SK-N-SH (cell line): ENCODE measurements at regions not wholly inside any gene's neighbourhood (a gene's known extent, or its start where the extent isn't known, plus 50 kb on each side); places are given as distances from the start of the nearest gene placed in this dataset.

Experiments
- CTCF ChIA-PET: fragments of 300-600, 350-600 bp; formaldehyde crosslinking; extraction: SDS; loops from one replicate; lab custom pipeline; 2021; lab: Yijun Ruan, JAX
- POLR2A ChIA-PET: fragments of 350-600 bp; sonication (Branson Sonifier 250); formaldehyde crosslinking; extraction: SDS; loops from one replicate; lab custom pipeline; 2020; ENCODE audit warnings: antibody characterized with exemption, inconsistent platforms; lab: Yijun Ruan, JAX
- DNase-seq: peaks from one replicate; pipeline ENCODE4 v3.0.0; 2012
- H2AFZ ChIP-seq: fragments of 200-600 bp; sonication (generic); 2 replicates; pipeline ENCODE4 v1.8.1; 2016; ENCODE audit warnings: antibody characterized with exemption, mild to moderate bottlenecking, low read depth
- H3F3A ChIP-seq: fragments of 200-600 bp; sonication (generic); replicated peaks from 2 replicates; pipeline ENCODE3; 2016; ENCODE audit warnings: antibody characterized with exemption, mild to moderate bottlenecking; ENCODE audit not compliant: insufficient read depth
- H3K27ac ChIP-seq, 2 experiments: fragments of 200-500 bp in 1 of 2; fragments of 200-600 bp in 1 of 2; sonication (Bioruptor generic) in 1 of 2; sonication (generic), shearing (Covaris generic) in 1 of 2; 2 replicates each; pipeline versions ENCODE4 v1.5.1 to v1.6.1; 2014 to 2016; ENCODE audit warnings: low read depth in 2 of 2, inconsistent platforms in 1 of 2, low read length in 1 of 2, mild to moderate bottlenecking in 1 of 2, mixed read lengths in 1 of 2
- H3K27me3 ChIP-seq: fragments of 200-600 bp; sonication (generic), shearing (Covaris generic); 2 replicates; pipeline ENCODE4 v1.6.1; 2016; ENCODE audit warnings: mixed run types; ENCODE audit not compliant: insufficient read depth
- H3K36me3 ChIP-seq, 2 experiments: fragments of 200-500 bp in 1 of 2; fragments of 200-600 bp in 1 of 2; sonication (Bioruptor generic) in 1 of 2; sonication (generic) in 1 of 2; replicated peaks in 1 of 2; 2 replicates each; pipeline versions ENCODE3 to v1.5.1; 2014 to 2016; ENCODE audit warnings: low read length in 1 of 2, mild to moderate bottlenecking in 1 of 2; ENCODE audit not compliant: insufficient read depth in 2 of 2, control insufficient read depth in 1 of 2
- H3K4me1 ChIP-seq, 2 experiments: fragments of 200-500 bp in 1 of 2; fragments of 200-600 bp in 1 of 2; sonication (Bioruptor generic) in 1 of 2; sonication (generic), shearing (Covaris generic) in 1 of 2; 2 replicates each; pipeline versions ENCODE4 v1.5.1 to v1.6.1; 2014 to 2016; ENCODE audit warnings: low read depth in 1 of 2, low read length in 1 of 2, mixed run types in 1 of 2; ENCODE audit not compliant: insufficient read depth in 2 of 2, control insufficient read depth in 1 of 2
- H3K4me2 ChIP-seq: fragments of 200-600 bp; sonication (generic), shearing (Covaris generic); 2 replicates; pipeline ENCODE4 v1.6.1; 2017; ENCODE audit warnings: mixed run types
- H3K4me3 ChIP-seq, 2 experiments: fragments of 200-500 bp in 1 of 2; fragments of 200-600 bp in 1 of 2; sonication (Bioruptor generic) in 1 of 2; sonication (generic), shearing (Covaris generic) in 1 of 2; 2 replicates each; pipeline versions ENCODE4 v1.5.1 to v1.8.1; 2014 to 2016; ENCODE audit warnings: low read depth in 2 of 2, inconsistent platforms in 1 of 2, low read length in 1 of 2, mild to moderate bottlenecking in 1 of 2, mixed read lengths in 1 of 2, moderate library complexity in 1 of 2
- H3K79me2 ChIP-seq: fragments of 200-600 bp; sonication (generic); 2 replicates; pipeline ENCODE4 v1.8.1; 2017; ENCODE audit warnings: mild to moderate bottlenecking; ENCODE audit not compliant: insufficient read depth
- H3K9ac ChIP-seq: fragments of 200-600 bp; sonication (generic); 2 replicates; pipeline ENCODE4 v1.6.1; 2017; ENCODE audit warnings: mixed run types
- H3K9me2 ChIP-seq: fragments of 200-600 bp; sonication (generic); 2 replicates; pipeline ENCODE4 v1.6.1; 2017; ENCODE audit warnings: mixed run types
- H3K9me3 ChIP-seq: fragments of 200-600 bp; sonication (generic); 2 replicates; pipeline ENCODE4 v1.6.1; 2017; ENCODE audit warnings: mixed run types, mild to moderate bottlenecking, moderate library complexity
- H4K20me1 ChIP-seq: fragments of 200-600 bp; sonication (generic); 2 replicates; pipeline ENCODE4 v1.6.1; 2017; ENCODE audit warnings: mild to moderate bottlenecking, mixed run types; ENCODE audit not compliant: insufficient read depth
- CTCF ChIP-seq: fragments of 200-600 bp; sonication (generic); IDR thresholded peaks from 2 replicates; pipeline ENCODE4 v1.6.1; 2017; ENCODE audit warnings: antibody characterized with exemption, mild to moderate bottlenecking, moderate library complexity
- ELF1 ChIP-seq: IDR thresholded peaks from 2 replicates; pipeline ENCODE4 v1.4.0; 2012
- FOXJ3 ChIP-seq: sonication (generic); formaldehyde crosslinking; IDR thresholded peaks from 2 replicates; pipeline ENCODE4 v1.5.1; 2020; ENCODE audit warnings: mild to moderate bottlenecking, missing genetic modification reagents
- GABPA ChIP-seq: IDR thresholded peaks from 2 replicates; pipeline ENCODE4 v1.4.0; 2012; ENCODE audit warnings: low read depth, mild to moderate bottlenecking
- JUND ChIP-seq: IDR thresholded peaks from 2 replicates; pipeline ENCODE4 v1.4.0; 2012
- MEF2A ChIP-seq: IDR thresholded peaks from 2 replicates; pipeline ENCODE4 v1.4.0; 2012; ENCODE audit warnings: low read depth, borderline replicate concordance
- MXI1 ChIP-seq: IDR thresholded peaks from 2 replicates; pipeline ENCODE4 v1.6.1; 2012; ENCODE audit warnings: mild to moderate bottlenecking, low read depth, low read length, improper control_type of control experiment
- NRF1 ChIP-seq: IDR thresholded peaks from 2 replicates; pipeline ENCODE4 v1.6.1; 2012; ENCODE audit warnings: low read depth, mild to moderate bottlenecking, low read length
- POLR2AphosphoS5 ChIP-seq: IDR thresholded peaks from 2 replicates; pipeline ENCODE4 v1.6.1; 2012; ENCODE audit warnings: low read depth, low read length
- RAD21 ChIP-seq: IDR thresholded peaks from 2 replicates; pipeline ENCODE4 v1.6.1; 2012; ENCODE audit warnings: mild to moderate bottlenecking, low read length
- REST ChIP-seq: IDR thresholded peaks from 2 replicates; pipeline ENCODE4 v1.6.1; 2012; ENCODE audit warnings: mild to moderate bottlenecking, low read depth, low read length, moderate library complexity
- SIN3A ChIP-seq: IDR thresholded peaks from 2 replicates; pipeline ENCODE4 v1.6.1; 2012; ENCODE audit warnings: low read depth, mild to moderate bottlenecking, low read length, moderate library complexity, borderline replicate concordance
- SMC3 ChIP-seq: IDR thresholded peaks from 2 replicates; pipeline ENCODE4 v1.6.1; 2012; ENCODE audit warnings: low read depth, low read length, improper control_type of control experiment
- TAF1 ChIP-seq: IDR thresholded peaks from 2 replicates; pipeline ENCODE4 v1.6.1; 2012; ENCODE audit warnings: low read depth, mild to moderate bottlenecking, low read length, moderate library complexity, borderline replicate concordance
- TCF12 ChIP-seq: IDR thresholded peaks from 2 replicates; pipeline ENCODE4 v1.4.0; 2012
- USF2 ChIP-seq: fragments of 150-350 bp; IDR thresholded peaks from 2 replicates; pipeline ENCODE4 v1.6.1; 2017; ENCODE audit warnings: antibody characterized with exemption, low read length, low read depth, borderline replicate concordance
- YY1 ChIP-seq: IDR thresholded peaks from 2 replicates; pipeline ENCODE4 v1.4.0; 2012; ENCODE audit warnings: low read depth, mild to moderate bottlenecking
- ZBTB33 ChIP-seq: IDR thresholded peaks from 2 replicates; pipeline ENCODE4 v1.4.0; 2012; ENCODE audit warnings: low read depth, borderline replicate concordance
- WGBS: methylation state at CpG from one replicate; pipeline ENCODE4 v1.1.6; 2017; ENCODE audit warnings: low lambda C conversion rate; 5-methylcytosine and 5-hydroxymethylcytosine counted together

GRCh38 chr4:138494931-138495330 lies 252.8 kb upstream of the SLC7A11 start:
- CTCF ChIA-PET, result no interaction called here
- TF ChIP-seq SIN3A (no peak), REST (no peak), MXI1 (no peak), NRF1 (no peak), SMC3 (peak; percentile 9; the same call in 1 of the 2 replicates), CTCF (peak; percentile 38), POLR2AphosphoS5 (no peak), RAD21 (peak; percentile 43), ELF1 (no peak), ZBTB33 (no peak), FOXJ3 (no peak), TCF12 (no peak), MEF2A (no peak), TAF1 (no peak), USF2 (no peak), YY1 (no peak), JUND (no peak), GABPA (no peak)
- Histone ChIP-seq H2AFZ (no peak overlapping the region), H3K4me2 (no peak overlapping the region), H3F3A (no peaks in the 10 kb centered on the region), H3K9me2 (no peaks in the 10 kb centered on the region), H3K79me2 (no peaks in the 10 kb centered on the region), H3K27ac (no peak overlapping the region), H3K27me3 (no peaks in the 10 kb centered on the region), H3K9ac (no peak overlapping the region), H3K9me3 (no peaks in the 10 kb centered on the region), H3K4me3 (no peak overlapping the region), H3K36me3 (no peaks in the 10 kb centered on the region), H3K4me1 (no peaks in the 10 kb centered on the region), H4K20me1 (no peaks in the 10 kb centered on the region)
- DNase-seq, result no peak
- WGBS, result 31% methylated on average over 4 of the region's 4 CpGs
- POLR2A ChIA-PET, result no interaction called here
